Keratinocyte (primary cell): ENCODE measurements at regions not wholly inside any gene's neighbourhood (a gene's known extent, or its start where the extent isn't known, plus 50 kb on each side); places are given as distances from the start of the nearest gene placed in this dataset.

Experiments
- DNase-seq: peaks from one replicate; pipeline ENCODE4 v3.0.0-alpha.2; 2011; ENCODE audit warnings: low read depth, missing footprints, low spot score
- FAIRE-seq: peaks from 2 replicates; lab custom pipeline; 2011; peaks lifted over from hg19 to GRCh38; lab: Jason Lieb, UNC
- H2AFZ ChIP-seq: 2 replicates; pipeline ENCODE4 v1.6.0; 2012; ENCODE audit warnings: low read length, control low read depth, inconsistent platforms; ENCODE audit not compliant: control insufficient read depth
- H3K27ac ChIP-seq: 2 replicates; pipeline ENCODE4 v1.5.1; 2011; ENCODE audit warnings: low read length; ENCODE audit not compliant: control insufficient read depth, insufficient read depth
- H3K27me3 ChIP-seq: 3 replicates; pipeline ENCODE4 v1.6.0; 2011; ENCODE audit warnings: low read length; ENCODE audit not compliant: control insufficient read depth, insufficient read depth; ENCODE audit errors: extremely low read depth
- H3K36me3 ChIP-seq, 2 experiments: 2 replicates in 1 of 2; 3 replicates in 1 of 2; pipeline ENCODE4 v1.5.1; 2011; ENCODE audit warnings: low read length in 2 of 2, mild to moderate bottlenecking in 1 of 2; ENCODE audit not compliant: control insufficient read depth in 2 of 2, insufficient read depth in 2 of 2; ENCODE audit errors: extremely low read depth in 1 of 2
- H3K4me1 ChIP-seq: 3 replicates; pipeline ENCODE4 v1.5.1; 2011; ENCODE audit warnings: low read length; ENCODE audit not compliant: control insufficient read depth, insufficient read depth; ENCODE audit errors: extremely low read depth
- H3K4me2 ChIP-seq: 3 replicates; pipeline ENCODE4 v1.6.0; 2011; ENCODE audit warnings: low read depth, low read length; ENCODE audit not compliant: control insufficient read depth, insufficient read depth; ENCODE audit errors: extremely low read depth
- H3K4me3 ChIP-seq, 3 experiments: fragments of 200-600 bp in 1 of 3; sonication (generic) in 1 of 3; 2 replicates in 2 of 3; 3 replicates in 1 of 3; pipeline ENCODE4 v1.5.1; 2011 to 2016; ENCODE audit warnings: low read length in 3 of 3, mild to moderate bottlenecking in 3 of 3, control low read depth in 2 of 3, inconsistent platforms in 1 of 3, low read depth in 1 of 3, mixed read lengths in 1 of 3, mixed run types in 1 of 3, moderate library complexity in 1 of 3; ENCODE audit not compliant: control insufficient read depth in 2 of 3, insufficient read depth in 2 of 3; ENCODE audit errors: extremely low read depth in 1 of 3
- H3K79me2 ChIP-seq: 2 replicates; pipeline ENCODE4 v1.6.0; 2012; ENCODE audit warnings: low read length; ENCODE audit not compliant: control insufficient read depth, insufficient read depth
- H3K9ac ChIP-seq: 3 replicates; pipeline ENCODE4 v1.6.0; 2011; ENCODE audit warnings: low read length; ENCODE audit not compliant: control insufficient read depth, insufficient read depth; ENCODE audit errors: extremely low read depth
- H3K9me1 ChIP-seq: 3 replicates; pipeline ENCODE4 v1.6.0; 2011; ENCODE audit warnings: low read length; ENCODE audit not compliant: control insufficient read depth, insufficient read depth; ENCODE audit errors: extremely low read depth
- H3K9me3 ChIP-seq: 2 replicates; pipeline ENCODE4 v1.5.1; 2012; ENCODE audit warnings: low read depth, low read length; ENCODE audit not compliant: control insufficient read depth
- H4K20me1 ChIP-seq: 3 replicates; pipeline ENCODE4 v1.6.0; 2011; ENCODE audit warnings: low read length; ENCODE audit not compliant: control insufficient read depth, insufficient read depth; ENCODE audit errors: extremely low read depth
- CTCF ChIP-seq, 3 experiments: IDR thresholded peaks in 1 of 3; conservative IDR thresholded peaks in 1 of 3; optimal IDR thresholded peaks in 1 of 3; 2 replicates in 2 of 3; 3 replicates in 1 of 3; pipeline versions ENCODE3 to v1.5.1; 2011; ENCODE audit warnings: low read length in 3 of 3, mild to moderate bottlenecking in 3 of 3, moderate library complexity in 2 of 3, control low read depth in 1 of 3, inconsistent platforms in 1 of 3; ENCODE audit not compliant: insufficient read depth in 2 of 3; ENCODE audit errors: extremely low read depth in 1 of 3
- EZH2 ChIP-seq: IDR thresholded peaks from one replicate; pipeline ENCODE4 v1.6.1; 2012; ENCODE audit warnings: inconsistent platforms, mild to moderate bottlenecking, low read length, moderate library complexity
- dilution Hi-C: fragments of 300-500 bp; cut with MboI; formaldehyde crosslinking; loops from one replicate; pipeline ENCODE4 v1.7.0; 2020; ENCODE audit warnings: low sequenced_read_pairs; ENCODE audit not compliant: extremely low pct_ligation_motif_present

- Histone ChIP-seq H3K79me2 (no peaks in the 10 kb centered on the region), H2AFZ (no peak overlapping the region), H3K9me1 (no peaks in the 10 kb centered on the region), H3K27me3 (no peaks in the 10 kb centered on the region), H3K9me3 (no peaks in the 10 kb centered on the region), H3K4me2 (no peak overlapping the region), H3K4me3 (no peak overlapping the region), H3K4me1 (no peaks in the 10 kb centered on the region), H3K9ac (no peak overlapping the region), H4K20me1 (no peaks in the 10 kb centered on the region), H3K36me3 (no peaks in the 10 kb centered on the region), H3K27ac (no peak overlapping the region)
- no peak for DNase-seq
- FAIRE-seq: no peak
- dilution Hi-C loops: no loop called here
- no peak for TF ChIP-seq CTCF (optimal IDR thresholded peaks at IDR 0.05 in 1 of 3, IDR thresholded peaks at IDR 0.05 in 1 of 3, conservative IDR thresholded peaks at IDR 0.05 in 1 of 3; ENCODE audit: extremely low read depth in 1 of 3, insufficient read depth in 2 of 3, low read length in 3 of 3)
- TF ChIP-seq EZH2: no peak
Observed at GRCh38 chr12:91267039-91267438, 84.4 kb upstream of the DCN start.

GRCh38 chr12:91264178-91264577 is 81.6 kb upstream of the DCN start:
- Histone ChIP-seq H3K9me1 (no peaks in the 10 kb centered on the region), H3K79me2 (no peaks in the 10 kb centered on the region), H3K36me3 (no peaks in the 10 kb centered on the region), H3K9me3 (no peaks in the 10 kb centered on the region), H3K27ac (no peak overlapping the region), H3K4me2 (no peak overlapping the region), H3K27me3 (no peaks in the 10 kb centered on the region), H3K4me3 (no peak overlapping the region), H4K20me1 (no peaks in the 10 kb centered on the region), H3K4me1 (no peaks in the 10 kb centered on the region), H2AFZ (no peak overlapping the region), H3K9ac (no peak overlapping the region)
- dilution Hi-C loops: no loop called here
- TF ChIP-seq EZH2 (no peak), CTCF (optimal IDR thresholded peaks at IDR 0.05 in 1 of 3, IDR thresholded peaks at IDR 0.05 in 1 of 3, conservative IDR thresholded peaks at IDR 0.05 in 1 of 3; ENCODE audit: extremely low read depth in 1 of 3, insufficient read depth in 2 of 3, low read length in 3 of 3) (no peak)
- DNase-seq: no peak
- FAIRE-seq: no peak
